GM19240 (cell line): ENCODE measurements at regions not wholly inside any gene's neighbourhood (a gene's known extent, or its start where the extent isn't known, plus 50 kb on each side); places are given as distances from the start of the nearest gene placed in this dataset.

Experiments
- DNase-seq: peaks from one replicate; pipeline ENCODE4 v3.0.0; 2011; ENCODE audit warnings: low spot score; ENCODE audit not compliant: insufficient read length

GRCh38 chr14:32003585-32003984, 73.5 kb upstream of the ARHGAP5 start:
- DNase-seq = no peak

GRCh38 chr14:32004300-32004699, 72.8 kb upstream of the ARHGAP5 start:
- DNase-seq = no peak

- no peak for DNase-seq
Measured at GRCh38 chr14:32005628-32006027, 71.5 kb upstream of the ARHGAP5 start.

GRCh38 chr14:32006263-32007110, 70.6 kb upstream of the ARHGAP5 start:
- no peak for DNase-seq

- no peak for DNase-seq
Measured at GRCh38 chr14:32007755-32008362, 69.2 kb upstream of the ARHGAP5 start.

- DNase-seq = no peak
Measured at GRCh38 chr14:32008602-32009193, 68.4 kb upstream of the ARHGAP5 start.

- no peak for DNase-seq
Measured at GRCh38 chr14:32009221-32009975, 67.7 kb upstream of the ARHGAP5 start.

- no peak for DNase-seq
Measured at GRCh38 chr14:32009976-32010581, 67.0 kb upstream of the ARHGAP5 start.

- DNase-seq = no peak
Measured at GRCh38 chr14:32010604-32011125, 66.4 kb upstream of the ARHGAP5 start.

GRCh38 chr14:32011225-32011624, 65.9 kb upstream of the ARHGAP5 start:
- DNase-seq = no peak

- DNase-seq = no peak
Measured at GRCh38 chr14:32012062-32012461, 65.0 kb upstream of the ARHGAP5 start.

- DNase-seq = no peak
Measured at GRCh38 chr14:32012571-32012970, 64.5 kb upstream of the ARHGAP5 start.

- no peak for DNase-seq
Measured at GRCh38 chr14:32013083-32013482, 64.0 kb upstream of the ARHGAP5 start.

GRCh38 chr14:32014057-32014456, 63.0 kb upstream of the ARHGAP5 start:
- DNase-seq = no peak

GRCh38 chr14:32014498-32014897, 62.6 kb upstream of the ARHGAP5 start:
- DNase-seq = no peak

- no peak for DNase-seq
Measured at GRCh38 chr14:32015166-32015565, 61.9 kb upstream of the ARHGAP5 start.

GRCh38 chr14:32017587-32017986, 59.5 kb upstream of the ARHGAP5 start:
- DNase-seq = no peak

- no peak for DNase-seq
Measured at GRCh38 chr14:32018391-32019092, 58.6 kb upstream of the ARHGAP5 start.

- no peak for DNase-seq
Measured at GRCh38 chr14:32019276-32019675, 57.8 kb upstream of the ARHGAP5 start.

GRCh38 chr14:32020882-32021281, 56.2 kb upstream of the ARHGAP5 start:
- DNase-seq = no peak

- no peak for DNase-seq
Measured at GRCh38 chr14:32021341-32021740, 55.8 kb upstream of the ARHGAP5 start.
